GM18870 (cell line): ENCODE measurements at regions not wholly inside any gene's neighbourhood (a gene's known extent, or its start where the extent isn't known, plus 50 kb on each side); places are given as distances from the start of the nearest gene placed in this dataset.

Experiments
- ATAC-seq: cut with Tn5 transposase; IDR thresholded peaks from one replicate; pipeline ENCODE4 v1.9.1; 2021; ENCODE audit warnings: moderate library complexity; ENCODE audit not compliant: unreplicated experiment

- no peak for ATAC-seq
Observed at GRCh38 chr19:28943651-28944050, 269.3 kb downstream of the UQCRFS1 start.

GRCh38 chr19:28941833-28942232 lies 271.1 kb downstream of the UQCRFS1 start:
- no peak for ATAC-seq

- ATAC-seq: no peak
Observed at GRCh38 chr19:28940751-28941500, 272.0 kb downstream of the UQCRFS1 start.

- no peak for ATAC-seq
Observed at GRCh38 chr19:28939236-28939635, 273.7 kb downstream of the UQCRFS1 start.

GRCh38 chr19:28936001-28936400 lies 276.9 kb downstream of the UQCRFS1 start:
- no peak for ATAC-seq

GRCh38 chr19:28934631-28935030 lies 278.3 kb downstream of the UQCRFS1 start:
- ATAC-seq: no peak

- no peak for ATAC-seq
Observed at GRCh38 chr19:28933039-28933438, 279.9 kb downstream of the UQCRFS1 start.

- no peak for ATAC-seq
Observed at GRCh38 chr19:28932446-28932845, 280.5 kb downstream of the UQCRFS1 start.

- ATAC-seq: no peak
Observed at GRCh38 chr19:28929006-28929405, 283.9 kb downstream of the UQCRFS1 start.

- ATAC-seq: no peak
Observed at GRCh38 chr19:28927456-28927855, 285.5 kb downstream of the UQCRFS1 start.

- ATAC-seq: no peak
Observed at GRCh38 chr19:28920269-28921066, 292.5 kb downstream of the UQCRFS1 start.

GRCh38 chr19:28917621-28918020 lies 295.3 kb downstream of the UQCRFS1 start:
- ATAC-seq: no peak

GRCh38 chr19:28915737-28916460 lies 297.1 kb downstream of the UQCRFS1 start:
- no peak for ATAC-seq

GRCh38 chr19:28915202-28915601 lies 297.7 kb downstream of the UQCRFS1 start:
- ATAC-seq: no peak

GRCh38 chr19:28914173-28914572 lies 298.8 kb downstream of the UQCRFS1 start:
- no peak for ATAC-seq

GRCh38 chr19:28913626-28914025 lies 299.3 kb downstream of the UQCRFS1 start:
- ATAC-seq: no peak

GRCh38 chr19:28908941-28909340 lies 304.0 kb downstream of the UQCRFS1 start:
- ATAC-seq: no peak

- no peak for ATAC-seq
Observed at GRCh38 chr19:28907534-28907933, 305.4 kb downstream of the UQCRFS1 start.

GRCh38 chr19:28905996-28906395 lies 307.0 kb downstream of the UQCRFS1 start:
- no peak for ATAC-seq

- no peak for ATAC-seq
Observed at GRCh38 chr19:28899703-28900102, 313.2 kb downstream of the UQCRFS1 start.

GRCh38 chr19:28898249-28898648 lies 314.7 kb downstream of the UQCRFS1 start:
- ATAC-seq: no peak
